Thymus (tissue), 11 donors: ENCODE measurements at regions not wholly inside any gene's neighbourhood (a gene's known extent, or its start where the extent isn't known, plus 50 kb on each side); places are given as distances from the start of the nearest gene placed in this dataset.

Experiments
- DNase-seq, 9 donors: peaks; one replicate each; pipeline ENCODE4 v3.0.0-alpha.2; 2013; ENCODE audit warnings: low spot score in 9 of 9, low read depth in 6 of 9, missing footprints in 1 of 9
- H3K27ac ChIP-seq, 2 donors: one replicate each; pipeline ENCODE4 v1.5.1; 2013; ENCODE audit warnings: control low read depth in 1 of 2, low read depth in 1 of 2, low read length in 1 of 2, mild to moderate bottlenecking in 1 of 2, moderate library complexity in 1 of 2
- H3K27me3 ChIP-seq, 2 donors: one replicate each; pipeline ENCODE4 v1.5.1; 2013; ENCODE audit warnings: low read length in 1 of 2; ENCODE audit not compliant: control insufficient read depth in 2 of 2, insufficient read depth in 1 of 2
- H3K36me3 ChIP-seq, 2 donors: one replicate each; pipeline ENCODE4 v1.5.1; 2013; ENCODE audit warnings: low read length in 1 of 2, mild to moderate bottlenecking in 1 of 2, moderate library complexity in 1 of 2; ENCODE audit not compliant: control insufficient read depth in 2 of 2, insufficient read depth in 2 of 2
- H3K4me1 ChIP-seq, 2 donors: one replicate each; pipeline ENCODE4 v1.5.1; 2013; ENCODE audit warnings: low read length in 2 of 2; ENCODE audit not compliant: control insufficient read depth in 2 of 2, insufficient read depth in 2 of 2
- H3K4me3 ChIP-seq, 2 donors: one replicate each; pipeline ENCODE4 v1.5.1; 2013; ENCODE audit warnings: low read length in 2 of 2, control low read depth in 1 of 2, mild to moderate bottlenecking in 1 of 2
- H3K9me3 ChIP-seq, 2 donors: one replicate each; pipeline ENCODE4 v1.5.1; 2013; ENCODE audit warnings: low read length in 1 of 2, mild to moderate bottlenecking in 1 of 2; ENCODE audit not compliant: control insufficient read depth in 2 of 2, insufficient read depth in 1 of 2
- WGBS: extraction: QIAGEN DNeasy Blood & Tissue Kit; methylation state at CpG from one replicate; pipeline ENCODE4 v1.1.7; 2013; 5-methylcytosine and 5-hydroxymethylcytosine counted together
- donor health status: healthy.

DNA sequence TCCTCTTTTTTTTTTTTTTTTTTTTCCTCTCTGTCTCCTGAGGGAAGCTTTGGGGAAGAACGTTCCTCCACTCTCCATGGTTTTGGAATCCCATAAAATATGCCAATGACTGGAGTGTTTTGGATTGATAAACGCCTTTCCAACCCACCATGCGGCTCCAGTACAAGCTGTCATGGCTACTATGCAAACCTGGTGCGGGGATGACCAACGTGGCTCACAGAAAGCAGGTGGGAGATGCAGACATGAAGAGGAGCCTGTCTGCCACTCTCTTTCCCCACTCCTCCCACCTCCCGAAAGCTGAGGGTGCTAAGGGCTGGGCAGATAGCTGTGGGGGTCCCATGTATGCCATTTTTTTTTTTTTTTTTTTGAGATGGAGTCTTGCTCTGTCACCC is 69.9 kb upstream of the SEC14L1 start:
- no peak overlapping the region for H3K27ac ChIP-seq
- H3K4me1 ChIP-seq, result no peaks in the 10 kb centered on the region
- no peaks in the 10 kb centered on the region for H3K36me3 ChIP-seq
- DNase-seq, result no peak
- H3K27me3 ChIP-seq, result peaks cover 0 to 28% of the 10 kb centered on the region in 2 donors
- WGBS, result 93% methylated on average over 6 of the region's 6 CpGs
- H3K9me3 ChIP-seq, result no peaks in the 10 kb centered on the region
- H3K4me3 ChIP-seq, result no peak overlapping the region

DNA sequence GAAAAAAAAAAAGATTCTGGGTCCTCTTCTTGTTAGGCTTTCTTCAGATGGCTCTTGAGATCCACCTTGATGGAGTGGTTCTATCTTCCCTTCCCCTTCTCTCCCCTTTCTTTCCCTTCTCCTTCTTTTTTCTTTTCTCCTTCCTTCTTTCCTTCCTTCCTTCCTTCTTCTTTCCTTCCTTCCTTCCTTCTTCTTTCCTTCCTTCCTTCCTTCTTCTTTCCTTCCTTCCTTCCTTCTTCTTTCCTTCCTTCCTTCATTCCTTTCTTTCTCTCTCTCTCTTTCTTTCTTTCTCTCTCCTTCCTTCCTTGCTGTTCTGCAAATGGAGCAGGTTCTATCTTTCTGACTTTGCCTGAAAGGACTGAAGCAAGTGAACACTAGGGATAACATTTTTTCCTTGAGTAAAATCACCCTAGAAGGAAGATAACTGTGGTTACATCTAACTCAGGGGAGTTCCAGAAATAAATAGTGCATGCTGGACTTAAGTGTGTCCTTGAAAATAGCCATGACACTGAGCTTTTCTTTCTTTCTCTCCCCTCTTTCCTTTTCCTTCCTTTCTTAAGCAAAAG is 68.8 kb upstream of the SEC14L1 start:
- H3K9me3 ChIP-seq, result no peaks in the 10 kb centered on the region
- no peaks in the 10 kb centered on the region for H3K4me1 ChIP-seq
- no peak overlapping the region for H3K27ac ChIP-seq
- no peaks in the 10 kb centered on the region for H3K36me3 ChIP-seq
- peaks cover 0 to 26% of the 10 kb centered on the region in 2 donors for H3K27me3 ChIP-seq
- no peak overlapping the region for H3K4me3 ChIP-seq
- no peak for DNase-seq

DNA sequence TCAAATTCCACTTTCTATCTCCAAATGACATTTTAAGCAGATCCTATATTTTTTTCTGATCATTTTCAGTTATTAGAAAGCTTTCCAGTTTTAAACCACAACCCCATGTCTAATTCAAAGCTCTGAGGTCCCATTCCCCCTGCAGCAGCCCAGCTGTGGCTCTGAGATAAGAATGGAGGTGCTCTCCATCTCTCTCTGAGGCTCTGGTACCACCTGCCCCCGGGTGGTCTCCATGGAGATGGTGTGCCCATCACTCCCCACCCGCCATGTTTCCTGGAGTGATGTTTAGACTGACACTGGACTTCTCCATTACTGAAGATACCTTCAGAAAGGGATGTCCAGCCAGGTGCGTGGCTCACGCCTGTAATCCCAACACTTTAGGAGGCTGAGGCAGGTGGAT is 68.1 kb upstream of the SEC14L1 start:
- H3K9me3 ChIP-seq, result no peaks in the 10 kb centered on the region
- no peak for DNase-seq
- H3K36me3 ChIP-seq, result no peaks in the 10 kb centered on the region
- H3K4me1 ChIP-seq, result no peaks in the 10 kb centered on the region
- H3K4me3 ChIP-seq, result no peak overlapping the region
- H3K27me3 ChIP-seq, result peaks cover 0 to 25% of the 10 kb centered on the region in 2 donors
- no peak overlapping the region for H3K27ac ChIP-seq
- WGBS, result 79% methylated on average over 4 of the region's 4 CpGs

DNA sequence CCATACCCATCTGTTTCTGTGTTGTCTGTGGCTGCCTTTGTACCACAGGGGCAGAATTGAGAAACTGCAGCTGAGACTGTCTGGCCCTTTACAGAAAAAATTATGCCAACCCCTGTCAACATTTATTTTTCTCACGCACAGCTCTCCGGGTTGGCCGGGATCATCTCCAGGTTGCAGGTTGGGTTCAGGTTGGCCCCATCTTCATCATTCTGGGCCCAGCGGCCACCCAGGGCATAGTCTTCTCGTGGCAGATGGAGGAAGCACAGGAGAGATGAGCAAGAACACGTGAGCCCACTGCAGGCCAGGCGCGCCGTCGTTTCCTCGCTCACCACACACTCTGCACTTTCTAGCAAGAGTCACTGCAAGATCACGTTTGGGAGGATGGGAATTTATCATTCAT is 66.1 kb upstream of the SEC14L1 start:
- H3K4me3 ChIP-seq, result no peak overlapping the region
- H3K27ac ChIP-seq, result no peak overlapping the region
- H3K9me3 ChIP-seq, result no peaks in the 10 kb centered on the region
- 84% methylated on average over 12 of the region's 12 CpGs for WGBS
- DNase-seq, result no peak
- H3K27me3 ChIP-seq, result peaks cover 0 to 16% of the 10 kb centered on the region in 2 donors
- H3K36me3 ChIP-seq, result no peaks in the 10 kb centered on the region
- H3K4me1 ChIP-seq, result no peaks in the 10 kb centered on the region

DNA sequence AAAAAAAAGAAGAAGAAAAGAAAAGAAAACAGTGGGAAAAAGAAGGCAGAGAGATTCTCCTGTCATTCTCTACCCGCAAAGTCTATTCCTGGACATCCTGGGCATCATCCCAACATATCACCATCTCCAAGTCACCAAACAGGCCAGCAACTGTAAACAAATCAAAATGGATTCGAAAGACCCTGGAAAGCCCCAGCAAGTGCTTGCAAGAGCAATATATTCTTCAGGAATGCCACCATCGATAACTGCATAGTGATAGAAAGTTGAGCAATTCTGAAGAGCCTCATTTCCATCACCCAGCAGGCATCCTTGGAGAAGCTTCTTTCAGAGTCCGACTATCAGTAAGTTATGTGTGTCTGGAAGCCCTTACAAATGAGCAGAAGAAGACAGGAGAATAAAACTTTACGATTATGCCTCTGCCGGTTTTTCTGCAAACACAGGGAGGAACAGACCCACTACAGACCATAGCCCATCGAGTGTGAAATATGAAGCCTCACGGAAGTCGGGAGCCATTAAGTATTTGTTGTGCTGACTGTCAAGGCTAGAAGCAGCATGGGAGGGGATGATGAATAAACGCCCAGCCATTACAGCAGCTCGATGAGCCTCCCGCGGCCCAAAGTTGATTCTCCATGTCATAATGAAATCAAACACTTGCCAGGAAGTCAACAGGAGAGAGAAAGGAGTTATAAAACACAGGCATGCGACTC is 64.5 kb upstream of the SEC14L1 start:
- Histone ChIP-seq H3K4me1 (no peaks in the 10 kb centered on the region), H3K27ac (no peak overlapping the region), H3K27me3 (peaks cover 0 to 16% of the 10 kb centered on the region in 2 donors), H3K9me3 (no peaks in the 10 kb centered on the region), H3K36me3 (no peaks in the 10 kb centered on the region), H3K4me3 (no peak overlapping the region)
- WGBS, result 73% methylated on average over 14 of the region's 14 CpGs
- no peak for DNase-seq

DNA sequence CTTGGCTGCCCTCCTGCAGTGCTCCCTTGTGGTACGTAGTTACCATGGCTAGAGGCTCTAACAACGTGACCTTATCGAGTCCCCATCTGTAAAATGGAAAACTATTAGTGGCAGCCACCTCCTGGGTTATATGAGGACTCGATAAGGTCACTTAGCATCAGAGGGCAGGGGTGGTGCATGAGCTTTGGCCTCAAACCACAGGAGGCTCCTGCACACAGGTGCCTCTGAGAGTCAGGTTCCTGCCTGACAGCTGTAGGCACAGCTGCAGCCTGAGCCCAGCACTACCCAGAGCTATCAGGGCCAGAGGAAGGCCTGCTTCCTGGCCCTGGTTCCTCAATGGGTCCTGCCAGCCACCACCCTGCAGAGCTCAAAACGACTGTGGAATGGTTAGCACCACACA is 57.2 kb upstream of the SEC14L1 start:
- Histone ChIP-seq H3K4me1 (peaks cover 20 to 44% of the 10 kb centered on the region in 2 donors), H3K27ac (peak overlapping the region in 1 of 2 donors; percentile 58), H3K27me3 (no peaks in the 10 kb centered on the region), H3K9me3 (peaks cover 0 to 20% of the 10 kb centered on the region in 2 donors), H3K36me3 (no peaks in the 10 kb centered on the region), H3K4me3 (no peak overlapping the region)
- peak in 3 of 9 donors; percentile 26 to 56 (median 56) for DNase-seq
- 45% methylated on average over 5 of the region's 5 CpGs for WGBS

DNA sequence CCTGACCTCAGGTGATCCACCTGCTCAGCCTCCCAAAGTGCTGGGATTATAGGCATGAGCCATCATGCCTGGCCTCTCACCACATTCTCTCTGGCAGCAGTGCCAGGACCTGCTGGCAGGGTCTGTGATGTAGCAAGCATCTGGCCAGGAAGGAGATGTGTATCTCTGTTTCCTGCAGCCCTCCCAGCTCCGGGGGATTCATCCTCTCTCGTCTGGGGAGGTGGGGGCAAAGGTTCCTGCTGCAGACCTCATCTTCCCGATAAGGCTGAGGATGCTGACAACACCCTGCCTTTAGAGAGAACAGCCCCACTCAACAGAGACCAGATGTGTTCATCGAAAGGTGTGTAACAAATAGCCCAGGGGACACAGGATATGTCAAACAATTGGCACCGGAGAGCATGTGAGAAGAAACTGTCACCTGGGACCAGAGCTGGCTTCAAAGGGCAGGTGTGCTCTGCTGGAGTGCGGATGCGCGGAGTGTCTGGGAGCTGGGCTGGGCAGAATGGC is 54.8 kb upstream of the SEC14L1 start:
- H3K9me3 ChIP-seq, result peaks cover 0 to 20% of the 10 kb centered on the region in 2 donors
- H3K27me3 ChIP-seq, result no peaks in the 10 kb centered on the region
- H3K36me3 ChIP-seq, result peaks cover 6 to 10% of the 10 kb centered on the region in 2 donors
- peak in 2 of 9 donors; percentile 38 to 64 for DNase-seq
- H3K4me1 ChIP-seq, result peaks cover 22 to 60% of the 10 kb centered on the region in 2 donors
- H3K4me3 ChIP-seq, result no peak overlapping the region
- H3K27ac ChIP-seq, result peak overlapping the region in 1 of 2 donors; percentile 45
- 10% methylated on average over 8 of the region's 8 CpGs for WGBS

DNA sequence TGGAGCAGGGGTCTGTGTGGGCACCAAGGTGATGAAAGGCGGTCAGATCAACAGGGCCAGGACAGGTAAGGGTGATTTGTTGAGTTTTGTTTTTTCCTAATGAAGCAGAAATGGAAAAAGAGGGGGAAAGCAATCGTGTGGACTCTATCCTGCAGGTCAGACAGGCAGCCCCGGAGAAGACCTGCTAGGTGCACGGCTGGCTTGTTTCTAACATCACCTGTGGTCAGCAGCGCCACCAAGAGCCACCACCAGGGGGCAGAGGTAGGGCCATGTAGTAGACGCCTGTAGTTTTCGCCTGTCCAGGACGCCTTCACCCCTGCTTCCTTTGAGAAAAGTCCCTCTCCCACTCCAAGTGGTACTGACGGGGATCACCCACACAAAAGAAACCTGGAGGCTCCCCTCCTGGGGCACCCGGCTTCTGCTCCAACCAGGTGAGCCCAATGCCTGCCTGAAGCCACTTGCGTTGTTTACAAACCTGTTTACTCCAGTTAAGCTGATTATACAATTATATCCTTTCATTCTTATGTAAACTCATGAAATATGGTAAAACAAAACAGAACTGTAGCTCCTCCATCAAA is 54.2 kb upstream of the SEC14L1 start:
- peak in 4 of 9 donors; percentile 41 to 60 (median 52) for DNase-seq
- Histone ChIP-seq H3K27me3 (no peaks in the 10 kb centered on the region), H3K4me3 (no peak overlapping the region), H3K36me3 (peaks cover 10 to 16% of the 10 kb centered on the region in 2 donors), H3K9me3 (peaks cover 0 to 20% of the 10 kb centered on the region in 2 donors), H3K4me1 (peaks cover 22 to 60% of the 10 kb centered on the region in 2 donors), H3K27ac (peak overlapping the region in 1 of 2 donors; percentile 45)
- WGBS, result 37% methylated on average over 11 of the region's 11 CpGs
